ENCODE measurements at regions not wholly inside any gene's neighbourhood (a gene's known extent, or its start where the extent isn't known, plus 50 kb on each side); places are given as distances from the start of the nearest gene placed in this dataset.

DNA sequence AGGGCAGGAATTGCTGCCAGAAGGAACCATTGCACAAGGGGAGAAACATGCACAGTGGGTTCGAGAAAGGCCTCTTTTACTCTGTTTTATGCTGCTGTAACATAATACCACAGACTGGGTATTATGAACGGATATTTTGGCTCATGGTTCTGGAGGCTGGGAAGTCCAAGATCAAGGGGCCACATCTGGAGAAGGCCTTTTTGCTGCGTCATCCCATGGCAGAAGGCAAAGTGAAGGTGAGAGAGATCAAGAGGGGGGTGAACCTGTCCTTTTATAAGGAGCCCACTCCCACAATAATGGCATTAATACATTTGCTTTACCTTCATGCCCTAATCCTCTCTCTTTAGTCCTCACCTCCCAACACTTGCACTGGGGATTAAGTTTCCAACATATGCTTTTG lies 136.9 kb upstream of the ALDH1B1 start:
- H3K27ac ChIP-seq, result no peak overlapping the region
- ATAC-seq, result no peak

DNA sequence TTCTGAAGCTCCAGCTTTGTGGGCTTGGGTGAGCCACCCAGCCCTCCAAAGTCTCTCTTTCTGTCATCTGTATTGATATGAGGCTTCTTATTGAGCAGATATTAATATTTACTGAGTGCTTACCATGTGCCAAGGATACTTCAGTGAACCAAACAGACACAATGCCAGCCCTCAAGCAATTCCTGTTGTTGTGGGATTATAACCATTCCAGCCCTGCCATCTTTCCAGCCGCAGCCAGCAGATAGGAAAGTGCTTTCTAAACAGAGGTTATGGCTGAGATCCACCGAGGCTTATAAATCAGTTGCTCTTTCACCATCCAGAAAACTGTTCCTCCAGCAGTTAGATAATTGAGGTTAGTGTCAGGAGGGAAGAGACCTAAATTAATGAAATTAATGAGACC lies 137.7 kb upstream of the ALDH1B1 start:
- H3K36me3 ChIP-seq, result no peaks in the 10 kb centered on the region
- H3K27me3 ChIP-seq, result no peaks in the 10 kb centered on the region
- DNase-seq, result no peak
- no peak overlapping the region for H3K4me3 ChIP-seq
- no peaks in the 10 kb centered on the region for H3K4me1 ChIP-seq
- ATAC-seq, result no peak
- TF ChIP-seq, protein P1, sequence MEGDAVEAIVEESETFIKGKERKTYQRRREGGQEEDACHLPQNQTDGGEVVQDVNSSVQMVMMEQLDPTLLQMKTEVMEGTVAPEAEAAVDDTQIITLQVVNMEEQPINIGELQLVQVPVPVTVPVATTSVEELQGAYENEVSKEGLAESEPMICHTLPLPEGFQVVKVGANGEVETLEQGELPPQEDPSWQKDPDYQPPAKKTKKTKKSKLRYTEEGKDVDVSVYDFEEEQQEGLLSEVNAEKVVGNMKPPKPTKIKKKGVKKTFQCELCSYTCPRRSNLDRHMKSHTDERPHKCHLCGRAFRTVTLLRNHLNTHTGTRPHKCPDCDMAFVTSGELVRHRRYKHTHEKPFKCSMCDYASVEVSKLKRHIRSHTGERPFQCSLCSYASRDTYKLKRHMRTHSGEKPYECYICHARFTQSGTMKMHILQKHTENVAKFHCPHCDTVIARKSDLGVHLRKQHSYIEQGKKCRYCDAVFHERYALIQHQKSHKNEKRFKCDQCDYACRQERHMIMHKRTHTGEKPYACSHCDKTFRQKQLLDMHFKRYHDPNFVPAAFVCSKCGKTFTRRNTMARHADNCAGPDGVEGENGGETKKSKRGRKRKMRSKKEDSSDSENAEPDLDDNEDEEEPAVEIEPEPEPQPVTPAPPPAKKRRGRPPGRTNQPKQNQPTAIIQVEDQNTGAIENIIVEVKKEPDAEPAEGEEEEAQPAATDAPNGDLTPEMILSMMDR (IDR thresholded peaks at IDR 0.05), result no peak
- intact Hi-C loops (cut with DNase I), result no loop called here
- H3K27ac ChIP-seq, result no peak overlapping the region
- no peaks in the 10 kb centered on the region for H3K9me3 ChIP-seq

More for the DNA sequence above, 136.9 kb upstream of the ALDH1B1 start:
- DNase-seq, result no peak
- Histone ChIP-seq H3K36me3 (no peaks in the 10 kb centered on the region), H3K4me3 (no peak overlapping the region), H3K27me3 (no peaks in the 10 kb centered on the region), H3K4me1 (no peaks in the 10 kb centered on the region), H3K9me3 (no peaks in the 10 kb centered on the region)
- intact Hi-C loops (cut with DNase I), result no loop called here
- TF ChIP-seq, protein P1 (IDR thresholded peaks at IDR 0.05), result no peak

DNA sequence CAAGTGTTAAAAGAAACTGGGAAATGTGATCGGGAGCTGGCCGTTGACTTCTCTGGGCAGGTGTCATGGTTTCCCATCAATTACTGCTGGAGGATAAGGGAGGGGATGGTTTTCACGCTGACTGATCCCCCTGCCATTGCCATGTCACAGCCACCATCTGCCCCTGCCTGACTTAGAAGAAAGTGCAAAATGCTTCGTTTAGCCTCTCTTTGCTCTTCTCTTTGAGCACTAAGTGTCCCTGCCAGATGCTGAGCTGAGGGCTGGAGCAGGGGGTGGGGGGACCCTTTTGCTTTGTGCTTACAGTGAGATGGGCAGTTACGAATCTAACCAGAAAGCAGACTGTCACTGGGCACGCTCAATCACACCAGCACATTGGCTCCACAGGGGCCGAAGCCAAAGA lies 138.4 kb upstream of the ALDH1B1 start:
- ATAC-seq (no peak), DNase-seq (no peak)
- Histone ChIP-seq H3K9me3 (no peaks in the 10 kb centered on the region), H3K4me3 (no peak overlapping the region), H3K27me3 (no peaks in the 10 kb centered on the region), H3K36me3 (no peaks in the 10 kb centered on the region), H3K4me1 (no peaks in the 10 kb centered on the region), H3K27ac (no peak overlapping the region)
- intact Hi-C loops (cut with DNase I), result no loop called here
- TF ChIP-seq, protein P1 (IDR thresholded peaks at IDR 0.05), result no peak

DNA sequence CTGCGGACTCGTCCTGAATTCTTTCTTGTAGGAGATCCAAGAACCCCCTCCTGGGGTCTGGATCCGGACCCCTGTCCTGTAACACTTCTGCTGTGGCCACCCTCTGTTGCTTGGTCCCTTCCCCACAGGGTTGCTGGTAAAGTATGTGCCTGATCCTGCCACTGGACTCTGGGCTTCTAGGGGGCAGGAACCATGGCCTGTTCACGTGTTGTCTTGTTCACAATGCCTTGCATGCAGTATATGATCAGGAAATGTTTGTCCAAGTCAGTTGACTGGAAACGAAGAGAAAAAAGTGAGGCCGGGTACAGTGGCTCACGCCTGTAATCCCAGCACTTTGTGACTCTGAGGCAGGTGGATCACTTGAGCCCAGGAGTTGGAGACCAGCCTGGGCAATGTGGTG lies 139.3 kb upstream of the ALDH1B1 start:
- intact Hi-C loops (cut with DNase I), result no loop called here
- Histone ChIP-seq H3K9me3 (no peaks in the 10 kb centered on the region), H3K27ac (no peak overlapping the region), H3K4me1 (no peaks in the 10 kb centered on the region), H3K36me3 (no peaks in the 10 kb centered on the region), H3K4me3 (no peak overlapping the region), H3K27me3 (no peaks in the 10 kb centered on the region)
- DNase-seq, result no peak
- no peak for ATAC-seq
- TF ChIP-seq, protein P1 (IDR thresholded peaks at IDR 0.05), result no peak

DNA sequence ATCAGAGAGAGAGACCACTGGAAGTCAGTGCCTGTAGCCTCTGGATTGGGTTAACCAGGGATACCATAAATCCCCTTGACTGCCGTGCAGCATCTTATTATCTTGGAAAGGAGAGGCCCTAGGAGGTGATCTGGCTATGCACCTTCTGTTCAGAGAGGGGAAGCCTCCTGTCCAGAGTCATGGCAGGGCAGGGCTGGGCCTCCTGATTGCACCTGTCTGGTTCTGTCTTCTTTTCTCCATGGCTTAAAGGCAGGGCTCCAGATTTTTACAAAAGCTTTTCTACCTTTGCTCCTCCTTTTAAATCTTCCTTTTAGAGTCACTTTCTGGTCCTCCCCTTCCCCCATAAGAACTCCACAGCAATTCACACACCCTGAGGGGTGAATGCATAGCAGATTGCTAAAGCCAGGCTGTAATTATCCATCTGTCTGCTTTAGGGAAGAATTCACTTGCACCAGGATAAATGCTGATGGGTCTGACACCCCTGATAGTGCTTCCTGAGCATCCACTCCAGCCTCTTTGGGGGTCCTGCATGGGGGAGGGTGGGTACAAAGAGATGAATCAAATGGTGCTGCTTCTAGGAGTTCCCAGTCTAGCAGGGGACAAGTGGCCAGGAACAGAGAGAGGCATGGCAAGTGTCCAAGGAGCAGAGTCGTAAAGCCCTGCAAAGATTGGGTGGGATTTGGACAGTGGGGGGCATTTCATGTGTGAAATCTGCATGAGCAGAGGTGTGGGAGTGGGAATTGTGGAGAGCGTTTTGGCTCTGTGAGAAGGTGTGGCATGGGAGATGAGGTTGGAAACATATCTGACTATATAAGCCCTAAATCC lies 141.3 kb upstream of the ALDH1B1 start:
- no peaks in the 10 kb centered on the region for H3K27me3 ChIP-seq
- TF ChIP-seq, protein P1 (IDR thresholded peaks at IDR 0.05), result no peak
- H3K4me1 ChIP-seq, result no peaks in the 10 kb centered on the region
- DNase-seq (no peak), ATAC-seq (no peak)
- no peaks in the 10 kb centered on the region for H3K9me3 ChIP-seq
- H3K27ac ChIP-seq, result no peak overlapping the region
- intact Hi-C loops (cut with DNase I), result no loop called here
- no peaks in the 10 kb centered on the region for H3K36me3 ChIP-seq
- H3K4me3 ChIP-seq, result no peak overlapping the region

Data from left lung (tissue), 4 donors.